ENCODE measurements at regions not wholly inside any gene's neighbourhood (a gene's known extent, or its start where the extent isn't known, plus 50 kb on each side); places are given as distances from the start of the nearest gene placed in this dataset.

DNA sequence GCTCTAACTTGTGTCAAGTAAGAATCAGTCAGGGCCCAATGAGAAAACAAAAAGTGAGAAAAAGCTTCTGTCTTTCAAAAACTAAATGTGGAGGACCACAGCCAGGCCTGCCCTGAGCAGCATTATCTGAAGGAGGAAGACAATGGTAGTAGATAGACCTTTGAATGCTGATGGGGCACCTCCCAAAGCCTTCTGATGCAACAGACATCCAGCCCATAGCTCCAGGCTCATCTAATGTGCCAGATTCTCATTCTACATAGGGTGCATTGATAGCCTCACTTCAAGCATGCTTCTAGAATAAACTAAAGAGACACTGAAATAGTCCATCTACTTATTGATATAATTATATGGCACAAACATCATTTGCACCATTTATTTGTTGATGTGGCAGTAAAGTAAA, 351.6 kb downstream of the HHIPL2 start:
- no peaks in the 10 kb centered on the region for H4K20me1 ChIP-seq (replicated peaks in 1 of 2; ENCODE audit: control insufficient read depth in 1 of 2, insufficient read depth in 2 of 2, low read length in 2 of 2)
- POLR2A ChIA-PET (ENCODE audit: partially characterized antibody): no interaction called here
- H3K4me2 ChIP-seq (ENCODE audit: insufficient read depth in 1 of 2, low read depth in 2 of 2, low read length in 2 of 2): no peak overlapping the region
- H4K5ac ChIP-seq (ENCODE audit: insufficient read length, low read depth, low read length): no peak overlapping the region
- FAIRE-seq (no peak), DNase-seq (ENCODE audit: low read depth in 1 of 2, low spot score in 2 of 2) (no peak)
- H3K79me2 ChIP-seq (ENCODE audit: control insufficient read depth in 1 of 2, insufficient read depth in 2 of 2, low read length in 2 of 2): no peaks in the 10 kb centered on the region
- no peak overlapping the region for H3K23ac ChIP-seq (ENCODE audit: insufficient read length)
- no peaks in the 10 kb centered on the region for H3K9me3 ChIP-seq (ENCODE audit: insufficient read depth in 2 of 2, low read depth in 1 of 2, low read length in 1 of 2)
- H3K23me2 ChIP-seq (ENCODE audit: low read depth, low read length): no peaks in the 10 kb centered on the region
- H4K8ac ChIP-seq (ENCODE audit: extremely low read depth, insufficient read depth, low read length): no peak overlapping the region
- H3K4me1 ChIP-seq (replicated peaks in 1 of 4; ENCODE audit: control insufficient read depth in 3 of 4, insufficient read depth in 4 of 4, low read length in 3 of 4): no peaks in the 10 kb centered on the region
- H2BK120ac ChIP-seq (replicated peaks; ENCODE audit: low read depth, low read length): no peak overlapping the region
- TF ChIP-seq CBX8 (IDR thresholded peaks at IDR 0.05; ENCODE audit: borderline replicate concordance, low read depth, low read length) (no peak), TEAD4 (IDR thresholded peaks at IDR 0.05; ENCODE audit: low read depth, low read length) (no peak), SP1 (IDR thresholded peaks at IDR 0.05; ENCODE audit: low read depth, low read length) (no peak), ASH2L (IDR thresholded peaks at IDR 0.05; ENCODE audit: low read length) (no peak), ZNF274 (IDR thresholded peaks at IDR 0.05; ENCODE audit: borderline replicate concordance, extremely low read depth, low read length) (no peak), POLR2AphosphoS5 (IDR thresholded peaks at IDR 0.05; ENCODE audit: low read depth, low read length) (no peak), TAF1 (IDR thresholded peaks at IDR 0.05; ENCODE audit: low read depth, low read length) (no peak)
- H3K4me3 ChIP-seq (ENCODE audit: extremely low read depth in 1 of 4, insufficient read depth in 2 of 4, low read depth in 3 of 4, low read length in 4 of 4): no peak overlapping the region
- no peak overlapping the region for H2AFZ ChIP-seq (ENCODE audit: low read length)
- H2BK12ac ChIP-seq (ENCODE audit: low read depth, low read length): no peak overlapping the region
- H3K27me3 ChIP-seq (replicated peaks in 1 of 4; ENCODE audit: control insufficient read depth in 3 of 4, extremely low read depth in 1 of 4, insufficient read depth in 3 of 4, low read length in 3 of 4): no peaks in the 10 kb centered on the region
- no peak overlapping the region for H3K14ac ChIP-seq (ENCODE audit: insufficient read length)
- H3K27ac ChIP-seq (ENCODE audit: low read depth, low read length): no peak overlapping the region
- H3K18ac ChIP-seq (ENCODE audit: extremely low read depth, low read length): no peak overlapping the region
- no peak overlapping the region for H2AK5ac ChIP-seq (ENCODE audit: low read depth, low read length)
- H2BK15ac ChIP-seq (ENCODE audit: low read length): no peak overlapping the region
- no peaks in the 10 kb centered on the region for H3K36me3 ChIP-seq (ENCODE audit: control insufficient read depth in 2 of 4, insufficient read depth in 4 of 4, low read length in 3 of 4)
- H3K4ac ChIP-seq (replicated peaks; ENCODE audit: insufficient read length, low read depth, low read length): no peak overlapping the region
- H2BK20ac ChIP-seq (ENCODE audit: low read length): no peak overlapping the region
- H3K56ac ChIP-seq (replicated peaks; ENCODE audit: insufficient read length, low read depth, low read length): no peak overlapping the region
- no peak overlapping the region for H4K91ac ChIP-seq (replicated peaks; ENCODE audit: insufficient read length, low read length)
- H2BK5ac ChIP-seq (ENCODE audit: low read depth, low read length): no peak overlapping the region
- H3K9ac ChIP-seq (replicated peaks in 1 of 4; ENCODE audit: extremely low read depth in 1 of 4, low read depth in 3 of 4, low read length in 3 of 4): no peak overlapping the region
- CTCF ChIA-PET (ENCODE audit: partially characterized antibody): no interaction called here
- H3K79me1 ChIP-seq (ENCODE audit: low read depth, low read length): no peaks in the 10 kb centered on the region

All from H1 (cell line).